H1 (cell line): ENCODE measurements at regions not wholly inside any gene's neighbourhood (a gene's known extent, or its start where the extent isn't known, plus 50 kb on each side); places are given as distances from the start of the nearest gene placed in this dataset.
A peak's percentile ranks its signal among the peaks of the same experiment; 100 is the strongest.

Experiments used
- CTCF ChIA-PET: fragments of 300-600 bp; sonication (Branson Sonifier 250); formaldehyde crosslinking; loops from one replicate; lab custom pipeline; 2021; ENCODE audit not compliant: partially characterized antibody; lab: Charles Lee
- POLR2A ChIA-PET: fragments of 300-600 bp; sonication (Branson Sonifier 250); formaldehyde crosslinking; loops from one replicate; lab custom pipeline; 2021; ENCODE audit warnings: inconsistent platforms; ENCODE audit not compliant: partially characterized antibody; lab: Charles Lee
- DNase-seq, 2 experiments: peaks; one replicate each; pipeline versions ENCODE4 v3.0.0 to v3.0.0-alpha.2; 2010 to 2022; ENCODE audit warnings: low spot score in 2 of 2, low read depth in 1 of 2, mixed read lengths in 1 of 2
- FAIRE-seq: peaks from 2 replicates; lab custom pipeline; 2011; peaks lifted over from hg19 to GRCh38; lab: Jason Lieb, UNC
- H2AFZ ChIP-seq: 2 replicates; pipeline ENCODE4 v1.8.1; 2012; ENCODE audit warnings: low read length, inconsistent platforms
- H2AK5ac ChIP-seq: 2 replicates; pipeline ENCODE4 v1.6.1; 2013; ENCODE audit warnings: low read depth, low read length
- H2BK120ac ChIP-seq: replicated peaks from 2 replicates; pipeline ENCODE3; 2013; ENCODE audit warnings: low read depth, low read length, inconsistent platforms
- H2BK12ac ChIP-seq: 2 replicates; pipeline ENCODE4 v1.6.1; 2013; ENCODE audit warnings: low read depth, low read length
- H2BK15ac ChIP-seq: 2 replicates; pipeline ENCODE4 v1.6.1; 2013; ENCODE audit warnings: low read length
- H2BK20ac ChIP-seq: 2 replicates; pipeline ENCODE4 v1.6.1; 2013; ENCODE audit warnings: low read length
- H2BK5ac ChIP-seq: 2 replicates; pipeline ENCODE4 v1.6.1; 2013; ENCODE audit warnings: low read depth, low read length
- H3K14ac ChIP-seq: 2 replicates; pipeline ENCODE4 v1.6.1; 2013; ENCODE audit warnings: inconsistent platforms; ENCODE audit not compliant: insufficient read length
- H3K18ac ChIP-seq: 2 replicates; pipeline ENCODE4 v1.6.1; 2013; ENCODE audit warnings: low read length; ENCODE audit errors: extremely low read depth
- H3K23ac ChIP-seq: 2 replicates; pipeline ENCODE4 v1.6.1; 2013; ENCODE audit warnings: inconsistent platforms; ENCODE audit not compliant: insufficient read length
- H3K23me2 ChIP-seq: 2 replicates; pipeline ENCODE4 v1.6.1; 2013; ENCODE audit warnings: low read depth, low read length
- H3K27ac ChIP-seq: 2 replicates; pipeline ENCODE4 v1.6.1; 2011; ENCODE audit warnings: low read depth, low read length, inconsistent platforms
- H3K27me3 ChIP-seq, 4 experiments: replicated peaks in 1 of 4; 1 replicate in 1 of 4; 2 replicates in 3 of 4; pipeline versions ENCODE4 v1.6.1 to v1.8.1; 2011 to 2013; ENCODE audit warnings: low read length in 3 of 4, mild to moderate bottlenecking in 3 of 4, inconsistent platforms in 2 of 4, mixed read lengths in 2 of 4, moderate library complexity in 1 of 4; ENCODE audit not compliant: control insufficient read depth in 3 of 4, insufficient read depth in 3 of 4; ENCODE audit errors: extremely low read depth in 1 of 4
- H3K36me3 ChIP-seq, 4 experiments: 2 replicates each; pipeline versions ENCODE4 v1.6.1 to v1.8.1; 2011 to 2013; ENCODE audit warnings: mild to moderate bottlenecking in 4 of 4, low read length in 3 of 4, moderate library complexity in 2 of 4, control low read depth in 1 of 4, inconsistent platforms in 1 of 4; ENCODE audit not compliant: insufficient read depth in 4 of 4, control insufficient read depth in 2 of 4
- H3K4ac ChIP-seq: replicated peaks from 2 replicates; pipeline ENCODE3; 2013; ENCODE audit warnings: low read length, low read depth, mixed read lengths, inconsistent platforms; ENCODE audit not compliant: insufficient read length
- H3K4me1 ChIP-seq, 4 experiments: replicated peaks in 1 of 4; 1 replicate in 1 of 4; 2 replicates in 3 of 4; pipeline versions ENCODE4 v1.6.1 to v1.8.1; 2011 to 2013; ENCODE audit warnings: low read length in 3 of 4, inconsistent platforms in 2 of 4, mixed read lengths in 1 of 4; ENCODE audit not compliant: insufficient read depth in 4 of 4, control insufficient read depth in 3 of 4
- H3K4me2 ChIP-seq, 2 experiments: 2 replicates each; pipeline versions ENCODE4 v1.6.1 to v1.8.1; 2011 to 2013; ENCODE audit warnings: low read depth in 2 of 2, low read length in 2 of 2, control low read depth in 1 of 2, inconsistent platforms in 1 of 2, mild to moderate bottlenecking in 1 of 2; ENCODE audit not compliant: insufficient read depth in 1 of 2
- H3K4me3 ChIP-seq, 4 experiments: fragments of 200-600, 300-600 bp in 1 of 4; sonication (generic), shearing (Covaris generic), sonication (Bioruptor Twin) in 1 of 4; 2 replicates each; pipeline versions ENCODE4 v1.5.1 to v1.8.1; 2011 to 2016; ENCODE audit warnings: low read length in 4 of 4, low read depth in 3 of 4, control low read depth in 2 of 4, inconsistent platforms in 2 of 4, mild to moderate bottlenecking in 2 of 4, mixed read lengths in 1 of 4, moderate library complexity in 1 of 4; ENCODE audit not compliant: insufficient read depth in 2 of 4; ENCODE audit errors: extremely low read depth in 1 of 4
- H3K56ac ChIP-seq: replicated peaks from 2 replicates; pipeline ENCODE3; 2013; ENCODE audit warnings: low read depth, mild to moderate bottlenecking, mixed read lengths, low read length, inconsistent platforms; ENCODE audit not compliant: insufficient read length
- H3K79me1 ChIP-seq: 2 replicates; pipeline ENCODE4 v1.6.1; 2013; ENCODE audit warnings: low read depth, low read length, control low read depth
- H3K79me2 ChIP-seq, 2 experiments: 2 replicates each; pipeline versions ENCODE4 v1.6.1 to v1.8.1; 2012 to 2013; ENCODE audit warnings: low read length in 2 of 2, mild to moderate bottlenecking in 2 of 2, inconsistent platforms in 1 of 2; ENCODE audit not compliant: insufficient read depth in 2 of 2, control insufficient read depth in 1 of 2
- H3K9ac ChIP-seq, 4 experiments: replicated peaks in 1 of 4; 1 replicate in 1 of 4; 2 replicates in 3 of 4; pipeline versions ENCODE4 v1.6.1 to v1.8.1; 2011 to 2013; ENCODE audit warnings: low read depth in 3 of 4, low read length in 3 of 4, control low read depth in 2 of 4, mild to moderate bottlenecking in 2 of 4, moderate library complexity in 2 of 4, inconsistent platforms in 1 of 4; ENCODE audit errors: extremely low read depth in 1 of 4
- H3K9me3 ChIP-seq, 2 experiments: 2 replicates each; pipeline versions ENCODE4 v1.6.1 to v1.8.1; 2012 to 2013; ENCODE audit warnings: mild to moderate bottlenecking in 2 of 2, moderate library complexity in 2 of 2, control low read depth in 1 of 2, inconsistent platforms in 1 of 2, low read depth in 1 of 2, low read length in 1 of 2, mixed read lengths in 1 of 2; ENCODE audit not compliant: insufficient read depth in 2 of 2
- H4K20me1 ChIP-seq, 2 experiments: replicated peaks in 1 of 2; 2 replicates each; pipeline versions ENCODE3 to v1.8.1; 2011 to 2013; ENCODE audit warnings: inconsistent platforms in 2 of 2, low read length in 2 of 2, mild to moderate bottlenecking in 1 of 2; ENCODE audit not compliant: insufficient read depth in 2 of 2, control insufficient read depth in 1 of 2
- H4K5ac ChIP-seq: 2 replicates; pipeline ENCODE4 v1.6.1; 2013; ENCODE audit warnings: low read length, low read depth, mixed read lengths, inconsistent platforms; ENCODE audit not compliant: insufficient read length
- H4K8ac ChIP-seq: 2 replicates; pipeline ENCODE4 v1.8.0; 2013; ENCODE audit warnings: mild to moderate bottlenecking, moderate library complexity, low read length, inconsistent platforms; ENCODE audit not compliant: insufficient read depth; ENCODE audit errors: extremely low read depth
- H4K91ac ChIP-seq: replicated peaks from 2 replicates; pipeline ENCODE3; 2013; ENCODE audit warnings: low read length, mixed read lengths, inconsistent platforms; ENCODE audit not compliant: insufficient read length
- ASH2L ChIP-seq: fragments of 200-600, 300-600 bp; sonication (generic); IDR thresholded peaks from one replicate; pipeline ENCODE4 v1.7.1; 2017; ENCODE audit warnings: low read length
- ATF3 ChIP-seq: IDR thresholded peaks from 2 replicates; pipeline ENCODE4 v1.6.1; 2011; ENCODE audit warnings: low read depth, mild to moderate bottlenecking, low read length; ENCODE audit not compliant: insufficient read depth
- BACH1 ChIP-seq: IDR thresholded peaks from 2 replicates; pipeline ENCODE4 v1.6.1; 2012; ENCODE audit warnings: low read length, improper control_type of control experiment
- CEBPB ChIP-seq: IDR thresholded peaks from 2 replicates; pipeline ENCODE4 v1.6.1; 2012; ENCODE audit warnings: low read depth, low read length
- CTCF ChIP-seq, 3 experiments: IDR thresholded peaks; 1 replicate in 2 of 3; 2 replicates in 1 of 3; pipeline versions ENCODE4 v1.5.1 to v1.6.1; 2011; ENCODE audit warnings: low read length in 3 of 3, mild to moderate bottlenecking in 3 of 3, inconsistent platforms in 2 of 3, low read depth in 1 of 3, moderate library complexity in 1 of 3; ENCODE audit not compliant: insufficient read depth in 1 of 3; ENCODE audit errors: control extremely low read depth in 1 of 3
- EGR1 ChIP-seq: IDR thresholded peaks from 2 replicates; pipeline ENCODE4 v1.6.1; 2011; ENCODE audit warnings: low read depth, low read length, borderline replicate concordance
- FOSL1 ChIP-seq: IDR thresholded peaks from 2 replicates; pipeline ENCODE4 v1.6.1; 2011; ENCODE audit warnings: mild to moderate bottlenecking, low read depth, low read length, moderate library complexity; ENCODE audit not compliant: insufficient read depth
- GTF2F1 ChIP-seq: IDR thresholded peaks from 2 replicates; pipeline ENCODE4 v1.6.1; 2012; ENCODE audit warnings: low read depth, low read length, improper control_type of control experiment, borderline replicate concordance
- HDAC2 ChIP-seq, 2 experiments: fragments of 300-600 bp in 1 of 2; sonication (generic) in 1 of 2; IDR thresholded peaks; 2 replicates each; pipeline ENCODE4 v1.6.1; 2011 to 2012; ENCODE audit warnings: low read depth in 2 of 2, low read length in 2 of 2, mild to moderate bottlenecking in 2 of 2, moderate library complexity in 2 of 2, borderline replicate concordance in 1 of 2, inconsistent platforms in 1 of 2
- JUND ChIP-seq: IDR thresholded peaks from 2 replicates; pipeline ENCODE4 v1.6.1; 2011; ENCODE audit warnings: mild to moderate bottlenecking, improper control_type of control experiment, low read length
- POU5F1 ChIP-seq: IDR thresholded peaks from 2 replicates; pipeline ENCODE4 v1.6.1; 2011; ENCODE audit warnings: low read depth, mild to moderate bottlenecking, low read length, moderate library complexity
- SIX5 ChIP-seq: IDR thresholded peaks from 2 replicates; pipeline ENCODE4 v1.6.1; 2011; ENCODE audit warnings: mild to moderate bottlenecking, low read depth, low read length
- WGBS, 2 experiments: shearing (Covaris generic) in 1 of 2; methylation state at CpG; one replicate each; pipeline versions ENCODE4 v1.1.6 to v1.1.7; 2013 to 2015; ENCODE audit warnings: low lambda C conversion rate in 2 of 2, mixed read lengths in 2 of 2, inconsistent platforms in 1 of 2, low coverage in 1 of 2, missing lambda C conversion rate in 1 of 2; ENCODE audit not compliant: insufficient replicate concordance in 2 of 2, insufficient coverage in 1 of 2, insufficient read length in 1 of 2; ENCODE audit errors: extremely low coverage in 1 of 2, missing lambda C conversion rate in 1 of 2; 5-methylcytosine and 5-hydroxymethylcytosine counted together

- Histone ChIP-seq H2BK20ac (peak overlapping the region; percentile 82; the same call in 1 of the 2 replicates), H2BK15ac (no peak overlapping the region), H3K36me3 (no peaks in the 10 kb centered on the region), H3K4me3 (no peak overlapping the region), H3K79me1 (no peaks in the 10 kb centered on the region), H2AFZ (0 out of 2 replicates have a peak overlapping the region, but pooled peaks have one; percentile 31), H3K23me2 (no peaks in the 10 kb centered on the region; the same call in 1 of the 2 replicates), H3K4me1 (no peaks in the 10 kb centered on the region), H4K20me1 (no peaks in the 10 kb centered on the region), H3K23ac (no peak overlapping the region), H3K79me2 (no peaks in the 10 kb centered on the region), H3K4ac (peak overlapping the region; percentile 69), H4K91ac (peak overlapping the region; percentile 13), H3K27me3 (no peaks in the 10 kb centered on the region), H3K4me2 (no peak overlapping the region), H3K27ac (no peak overlapping the region), H2AK5ac (no peak overlapping the region), H3K56ac (no peak overlapping the region), H2BK12ac (no peak overlapping the region), H4K8ac (no peak overlapping the region), H2BK120ac (no peak overlapping the region), H4K5ac (no peak overlapping the region), H3K9me3 (peaks cover 4 to 7% of the 10 kb centered on the region in 2 experiments; a peak in 1 of 4 replicates), H3K14ac (no peak overlapping the region), H3K9ac (no peak overlapping the region), H3K18ac (0 out of 2 replicates have a peak overlapping the region, but pooled peaks have one; percentile 3), H2BK5ac (no peak overlapping the region)
- 84% methylated on average over 2 of the region's 2 CpGs; no CpG with 5 or more reads in 1 of the 2 experiments for WGBS, 2 experiments
- DNase-seq: peak in 1 of 2 experiments; percentile 1
- POLR2A ChIA-PET: no interaction called here
- CTCF ChIA-PET: interaction anchor here (2.8 kb wide), 1 partner anchor 9 kb away, joined by 10 read pairs; no protein-coding TSS in a partner anchor
- no peak for FAIRE-seq
- TF ChIP-seq ASH2L: no peak
- no peak for TF ChIP-seq GTF2F1
- no peak for TF ChIP-seq ATF3
- no peak for TF ChIP-seq BACH1
- no peak for TF ChIP-seq HDAC2 (IDR thresholded peaks at IDR 0.05; ENCODE audit: borderline replicate concordance in 1 of 2, low read depth in 2 of 2, low read length in 2 of 2)
- no peak for TF ChIP-seq JUND
- TF ChIP-seq CTCF (IDR thresholded peaks at IDR 0.05; ENCODE audit: control extremely low read depth in 1 of 3, insufficient read depth in 1 of 3, low read depth in 1 of 3, low read length in 3 of 3): no peak
- no peak for TF ChIP-seq CEBPB
- no peak for TF ChIP-seq SIX5
- TF ChIP-seq FOSL1: no peak
- TF ChIP-seq POU5F1: no peak
- no peak for TF ChIP-seq EGR1
These were observed 287.5 kb downstream of the SMARCA2 start for GRCh38 chr9:2302606-2303005.
